ENCODE measurements at regions not wholly inside any gene's neighbourhood (a gene's known extent, or its start where the extent isn't known, plus 50 kb on each side); places are given as distances from the start of the nearest gene placed in this dataset.

DNA sequence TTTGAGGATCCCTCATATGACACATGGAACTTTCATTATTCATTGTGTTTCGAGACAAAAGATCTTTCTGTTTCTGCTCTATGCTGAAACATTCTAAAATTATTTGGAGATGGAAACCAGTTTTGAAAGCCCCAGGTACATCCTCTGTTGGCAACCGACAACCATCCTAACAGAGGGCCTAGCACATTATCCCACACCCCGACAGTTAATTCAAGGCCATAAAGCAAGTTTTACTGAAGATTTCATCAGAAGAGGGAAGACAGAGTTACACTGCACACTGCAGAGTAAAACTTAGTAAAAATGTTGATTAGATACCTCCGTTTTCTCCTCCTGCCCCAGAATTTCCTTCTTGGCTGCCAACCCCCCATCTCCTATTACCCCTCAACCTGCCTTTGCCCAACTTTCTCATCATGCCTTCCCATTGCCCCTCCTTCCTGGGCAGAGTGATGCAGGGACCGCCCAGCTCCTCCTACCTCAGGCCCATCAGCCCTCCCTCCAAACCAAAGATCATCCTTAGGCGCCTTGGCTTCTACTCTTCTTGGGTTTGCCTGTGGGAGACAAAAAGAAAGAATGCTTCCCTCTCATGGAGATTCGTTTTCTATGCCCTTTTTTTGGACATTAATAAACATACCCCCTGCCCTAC is 52.9 kb upstream of the CITED4 start:
- H3K9me3 ChIP-seq (ENCODE audit: control insufficient read depth in 4 of 4, low read length in 3 of 4) = no peaks in the 10 kb centered on the region
- DNase-seq (ENCODE audit: low spot score) = no peak
- TF ChIP-seq, protein P1, sequence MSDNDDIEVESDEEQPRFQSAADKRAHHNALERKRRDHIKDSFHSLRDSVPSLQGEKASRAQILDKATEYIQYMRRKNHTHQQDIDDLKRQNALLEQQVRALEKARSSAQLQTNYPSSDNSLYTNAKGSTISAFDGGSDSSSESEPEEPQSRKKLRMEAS (IDR thresholded peaks at IDR 0.05) = no peak
- TF ChIP-seq, protein P2, sequence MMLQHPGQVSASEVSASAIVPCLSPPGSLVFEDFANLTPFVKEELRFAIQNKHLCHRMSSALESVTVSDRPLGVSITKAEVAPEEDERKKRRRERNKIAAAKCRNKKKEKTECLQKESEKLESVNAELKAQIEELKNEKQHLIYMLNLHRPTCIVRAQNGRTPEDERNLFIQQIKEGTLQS (IDR thresholded peaks at IDR 0.05) = no peak
- TF ChIP-seq GABPA (IDR thresholded peaks at IDR 0.05 in 1 of 2, conservative IDR thresholded peaks at IDR 0.05 in 1 of 2) (no peak), YY1 (IDR thresholded peaks at IDR 0.05) (no peak), SP1 (IDR thresholded peaks at IDR 0.05) (no peak), EGR1 (IDR thresholded peaks at IDR 0.05; ENCODE audit: low read depth in 2 of 2) (no peak), HNF4G (IDR thresholded peaks at IDR 0.05) (no peak), TAF1 (conservative IDR thresholded peaks at IDR 0.05) (no peak), NR2F2 (IDR thresholded peaks at IDR 0.05) (no peak), FOXA1 (IDR thresholded peaks at IDR 0.05) (no peak)
- TF ChIP-seq, protein P3, sequence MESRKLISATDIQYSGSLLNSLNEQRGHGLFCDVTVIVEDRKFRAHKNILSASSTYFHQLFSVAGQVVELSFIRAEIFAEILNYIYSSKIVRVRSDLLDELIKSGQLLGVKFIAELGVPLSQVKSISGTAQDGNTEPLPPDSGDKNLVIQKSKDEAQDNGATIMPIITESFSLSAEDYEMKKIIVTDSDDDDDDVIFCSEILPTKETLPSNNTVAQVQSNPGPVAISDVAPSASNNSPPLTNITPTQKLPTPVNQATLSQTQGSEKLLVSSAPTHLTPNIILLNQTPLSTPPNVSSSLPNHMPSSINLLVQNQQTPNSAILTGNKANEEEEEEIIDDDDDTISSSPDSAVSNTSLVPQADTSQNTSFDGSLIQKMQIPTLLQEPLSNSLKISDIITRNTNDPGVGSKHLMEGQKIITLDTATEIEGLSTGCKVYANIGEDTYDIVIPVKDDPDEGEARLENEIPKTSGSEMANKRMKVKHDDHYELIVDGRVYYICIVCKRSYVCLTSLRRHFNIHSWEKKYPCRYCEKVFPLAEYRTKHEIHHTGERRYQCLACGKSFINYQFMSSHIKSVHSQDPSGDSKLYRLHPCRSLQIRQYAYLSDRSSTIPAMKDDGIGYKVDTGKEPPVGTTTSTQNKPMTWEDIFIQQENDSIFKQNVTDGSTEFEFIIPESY (IDR thresholded peaks at IDR 0.05) = no peak
- H3K9ac ChIP-seq (ENCODE audit: low read depth in 1 of 2, low read length in 2 of 2) = no peak overlapping the region
- peaks cover 4 to 23% (median 14%) of the 10 kb centered on the region in 4 donors for H3K4me1 ChIP-seq (ENCODE audit: control insufficient read depth in 4 of 4, insufficient read depth in 4 of 4, low read length in 3 of 4)
- H3K27me3 ChIP-seq (ENCODE audit: control insufficient read depth in 4 of 4, insufficient read depth in 4 of 4, low read length in 3 of 4) = no peaks in the 10 kb centered on the region
- no peak overlapping the region for H3K4me3 ChIP-seq (ENCODE audit: low read depth in 1 of 3, low read length in 3 of 3)
- no peaks in the 10 kb centered on the region for H3K36me3 ChIP-seq (ENCODE audit: control insufficient read depth in 4 of 4, insufficient read depth in 3 of 4, low read depth in 1 of 4, low read length in 3 of 4)
- 88% methylated on average over 7 of the region's 7 CpGs for WGBS
- no peak overlapping the region for H3K27ac ChIP-seq (ENCODE audit: low read depth in 1 of 2, low read length in 2 of 2)

DNA sequence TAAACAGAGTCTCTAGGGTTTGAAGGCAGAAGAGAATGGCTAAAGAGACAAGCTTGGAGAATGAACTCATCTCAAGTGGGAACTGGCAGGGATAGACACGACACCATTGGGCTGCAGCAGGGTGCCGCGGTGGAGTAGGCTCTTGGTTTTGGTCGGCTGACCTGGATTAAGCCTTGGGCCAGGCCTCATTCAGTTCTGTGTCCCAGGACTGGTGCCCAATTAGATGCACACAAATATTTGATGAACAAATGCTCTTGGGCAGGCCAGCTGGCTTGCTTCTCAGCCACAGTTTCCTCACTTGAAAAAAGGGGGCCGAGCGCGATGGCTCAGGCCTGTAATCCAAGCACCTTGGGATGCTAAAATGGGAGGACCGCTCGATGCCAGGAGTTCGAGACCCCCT is 53.4 kb upstream of the CITED4 start:
- Histone ChIP-seq H3K4me3 (ENCODE audit: low read depth in 1 of 3, low read length in 3 of 3) (no peak overlapping the region), H3K4me1 (ENCODE audit: control insufficient read depth in 4 of 4, insufficient read depth in 4 of 4, low read length in 3 of 4) (peaks cover 5 to 24% (median 15%) of the 10 kb centered on the region in 4 donors), H3K9me3 (ENCODE audit: control insufficient read depth in 4 of 4, low read length in 3 of 4) (no peaks in the 10 kb centered on the region), H3K27me3 (ENCODE audit: control insufficient read depth in 4 of 4, insufficient read depth in 4 of 4, low read length in 3 of 4) (no peaks in the 10 kb centered on the region), H3K9ac (ENCODE audit: low read depth in 1 of 2, low read length in 2 of 2) (no peak overlapping the region), H3K36me3 (ENCODE audit: control insufficient read depth in 4 of 4, insufficient read depth in 3 of 4, low read depth in 1 of 4, low read length in 3 of 4) (no peaks in the 10 kb centered on the region), H3K27ac (ENCODE audit: low read depth in 1 of 2, low read length in 2 of 2) (no peak overlapping the region)
- WGBS = 54% methylated on average over 10 of the region's 10 CpGs
- no peak for TF ChIP-seq RXRA (IDR thresholded peaks at IDR 0.05)
- no peak for TF ChIP-seq FOXA1 (IDR thresholded peaks at IDR 0.05)
- TF ChIP-seq HNF4A (conservative IDR thresholded peaks at IDR 0.05) = peak in 1 of 2 donors; percentile 33
- DNase-seq (ENCODE audit: low spot score) = no peak

DNA sequence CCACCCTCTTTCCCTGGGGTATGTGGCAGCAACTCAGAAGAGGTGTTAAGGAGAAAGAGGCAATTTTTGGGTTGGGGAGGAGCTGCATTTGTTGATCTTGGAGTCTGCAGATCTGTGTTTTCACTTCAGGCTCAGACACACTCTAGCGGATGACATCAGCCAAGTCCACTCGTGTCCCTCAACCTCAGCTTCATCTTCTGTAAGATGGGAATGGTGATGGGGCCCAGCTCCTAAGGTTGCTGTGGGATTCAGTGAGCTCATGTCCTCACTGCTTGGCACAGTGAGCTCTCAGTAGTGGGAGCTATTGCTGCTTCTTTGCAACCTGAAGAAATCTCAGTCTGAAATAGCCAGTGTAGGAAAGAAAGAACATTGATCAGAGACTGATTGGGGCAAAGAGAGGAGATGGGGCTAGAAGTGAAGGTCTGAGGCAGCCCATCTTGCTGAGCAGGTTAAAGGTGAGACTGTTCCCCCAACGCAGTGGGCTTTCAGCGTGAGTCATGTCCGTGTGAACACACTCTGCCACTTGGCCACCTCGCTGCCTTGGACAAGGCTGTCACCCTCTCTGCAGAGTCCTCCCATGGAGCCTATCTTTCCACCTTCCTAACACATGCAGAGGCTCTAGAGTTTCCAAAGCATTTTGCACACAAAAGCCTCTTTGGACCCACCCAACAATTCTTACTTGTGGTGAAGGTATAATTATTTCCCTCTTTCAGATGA is 56.0 kb upstream of the CITED4 start:
- H3K4me3 ChIP-seq (ENCODE audit: low read depth in 1 of 3, low read length in 3 of 3) = no peak overlapping the region
- no peaks in the 10 kb centered on the region for H3K36me3 ChIP-seq (ENCODE audit: control insufficient read depth in 4 of 4, insufficient read depth in 3 of 4, low read depth in 1 of 4, low read length in 3 of 4)
- no peak for DNase-seq (ENCODE audit: low spot score)
- H3K4me1 ChIP-seq (ENCODE audit: control insufficient read depth in 4 of 4, insufficient read depth in 4 of 4, low read length in 3 of 4) = peaks cover 5 to 24% (median 15%) of the 10 kb centered on the region in 4 donors
- no peak overlapping the region for H3K9ac ChIP-seq (ENCODE audit: low read depth in 1 of 2, low read length in 2 of 2)
- whole genome bisulfite sequencing = 79% methylated on average over 6 of the region's 6 CpGs
- H3K27me3 ChIP-seq (ENCODE audit: control insufficient read depth in 4 of 4, insufficient read depth in 4 of 4, low read length in 3 of 4) = no peaks in the 10 kb centered on the region
- no peaks in the 10 kb centered on the region for H3K9me3 ChIP-seq (ENCODE audit: control insufficient read depth in 4 of 4, low read length in 3 of 4)
- H3K27ac ChIP-seq (ENCODE audit: low read depth in 1 of 2, low read length in 2 of 2) = no peak overlapping the region
- TF ChIP-seq, protein P3 (IDR thresholded peaks at IDR 0.05) = no peak
- TF ChIP-seq, protein P2 (IDR thresholded peaks at IDR 0.05) = no peak
- no peak for TF ChIP-seq RXRA (IDR thresholded peaks at IDR 0.05)
- TF ChIP-seq, protein P4, sequence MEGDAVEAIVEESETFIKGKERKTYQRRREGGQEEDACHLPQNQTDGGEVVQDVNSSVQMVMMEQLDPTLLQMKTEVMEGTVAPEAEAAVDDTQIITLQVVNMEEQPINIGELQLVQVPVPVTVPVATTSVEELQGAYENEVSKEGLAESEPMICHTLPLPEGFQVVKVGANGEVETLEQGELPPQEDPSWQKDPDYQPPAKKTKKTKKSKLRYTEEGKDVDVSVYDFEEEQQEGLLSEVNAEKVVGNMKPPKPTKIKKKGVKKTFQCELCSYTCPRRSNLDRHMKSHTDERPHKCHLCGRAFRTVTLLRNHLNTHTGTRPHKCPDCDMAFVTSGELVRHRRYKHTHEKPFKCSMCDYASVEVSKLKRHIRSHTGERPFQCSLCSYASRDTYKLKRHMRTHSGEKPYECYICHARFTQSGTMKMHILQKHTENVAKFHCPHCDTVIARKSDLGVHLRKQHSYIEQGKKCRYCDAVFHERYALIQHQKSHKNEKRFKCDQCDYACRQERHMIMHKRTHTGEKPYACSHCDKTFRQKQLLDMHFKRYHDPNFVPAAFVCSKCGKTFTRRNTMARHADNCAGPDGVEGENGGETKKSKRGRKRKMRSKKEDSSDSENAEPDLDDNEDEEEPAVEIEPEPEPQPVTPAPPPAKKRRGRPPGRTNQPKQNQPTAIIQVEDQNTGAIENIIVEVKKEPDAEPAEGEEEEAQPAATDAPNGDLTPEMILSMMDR (IDR thresholded peaks at IDR 0.05; ENCODE audit: low read depth, low read length, missing input control) = no peak
- no peak for TF ChIP-seq FOXA2 (IDR thresholded peaks at IDR 0.05)
- TF ChIP-seq, protein P5, sequence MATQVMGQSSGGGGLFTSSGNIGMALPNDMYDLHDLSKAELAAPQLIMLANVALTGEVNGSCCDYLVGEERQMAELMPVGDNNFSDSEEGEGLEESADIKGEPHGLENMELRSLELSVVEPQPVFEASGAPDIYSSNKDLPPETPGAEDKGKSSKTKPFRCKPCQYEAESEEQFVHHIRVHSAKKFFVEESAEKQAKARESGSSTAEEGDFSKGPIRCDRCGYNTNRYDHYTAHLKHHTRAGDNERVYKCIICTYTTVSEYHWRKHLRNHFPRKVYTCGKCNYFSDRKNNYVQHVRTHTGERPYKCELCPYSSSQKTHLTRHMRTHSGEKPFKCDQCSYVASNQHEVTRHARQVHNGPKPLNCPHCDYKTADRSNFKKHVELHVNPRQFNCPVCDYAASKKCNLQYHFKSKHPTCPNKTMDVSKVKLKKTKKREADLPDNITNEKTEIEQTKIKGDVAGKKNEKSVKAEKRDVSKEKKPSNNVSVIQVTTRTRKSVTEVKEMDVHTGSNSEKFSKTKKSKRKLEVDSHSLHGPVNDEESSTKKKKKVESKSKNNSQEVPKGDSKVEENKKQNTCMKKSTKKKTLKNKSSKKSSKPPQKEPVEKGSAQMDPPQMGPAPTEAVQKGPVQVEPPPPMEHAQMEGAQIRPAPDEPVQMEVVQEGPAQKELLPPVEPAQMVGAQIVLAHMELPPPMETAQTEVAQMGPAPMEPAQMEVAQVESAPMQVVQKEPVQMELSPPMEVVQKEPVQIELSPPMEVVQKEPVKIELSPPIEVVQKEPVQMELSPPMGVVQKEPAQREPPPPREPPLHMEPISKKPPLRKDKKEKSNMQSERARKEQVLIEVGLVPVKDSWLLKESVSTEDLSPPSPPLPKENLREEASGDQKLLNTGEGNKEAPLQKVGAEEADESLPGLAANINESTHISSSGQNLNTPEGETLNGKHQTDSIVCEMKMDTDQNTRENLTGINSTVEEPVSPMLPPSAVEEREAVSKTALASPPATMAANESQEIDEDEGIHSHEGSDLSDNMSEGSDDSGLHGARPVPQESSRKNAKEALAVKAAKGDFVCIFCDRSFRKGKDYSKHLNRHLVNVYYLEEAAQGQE (IDR thresholded peaks at IDR 0.05) = no peak
- TF ChIP-seq YY1 (IDR thresholded peaks at IDR 0.05) = no peak
- TF ChIP-seq TAF1 (conservative IDR thresholded peaks at IDR 0.05) = no peak
